SKM-1 treated with dmso at 0.1 percent for 144 hours (cell line): ENCODE measurements at regions not wholly inside any gene's neighbourhood (a gene's known extent, or its start where the extent isn't known, plus 50 kb on each side); places are given as distances from the start of the nearest gene placed in this dataset.

ENCODE experiments used
- DNase-seq: peaks from one replicate; lab custom pipeline; 2025; ENCODE audit not compliant: unreplicated experiment; lab: John Stamatoyannopoulos, UW

- no peak for DNase-seq
Measured at GRCh38 chr17:34712481-34713195, 133.3 kb downstream of the TMEM132E start.

- DNase-seq, result no peak
Measured at GRCh38 chr17:34711646-34712045, 132.3 kb downstream of the TMEM132E start.

GRCh38 chr17:34710226-34710625 is 130.8 kb downstream of the TMEM132E start:
- no peak for DNase-seq

DNA sequence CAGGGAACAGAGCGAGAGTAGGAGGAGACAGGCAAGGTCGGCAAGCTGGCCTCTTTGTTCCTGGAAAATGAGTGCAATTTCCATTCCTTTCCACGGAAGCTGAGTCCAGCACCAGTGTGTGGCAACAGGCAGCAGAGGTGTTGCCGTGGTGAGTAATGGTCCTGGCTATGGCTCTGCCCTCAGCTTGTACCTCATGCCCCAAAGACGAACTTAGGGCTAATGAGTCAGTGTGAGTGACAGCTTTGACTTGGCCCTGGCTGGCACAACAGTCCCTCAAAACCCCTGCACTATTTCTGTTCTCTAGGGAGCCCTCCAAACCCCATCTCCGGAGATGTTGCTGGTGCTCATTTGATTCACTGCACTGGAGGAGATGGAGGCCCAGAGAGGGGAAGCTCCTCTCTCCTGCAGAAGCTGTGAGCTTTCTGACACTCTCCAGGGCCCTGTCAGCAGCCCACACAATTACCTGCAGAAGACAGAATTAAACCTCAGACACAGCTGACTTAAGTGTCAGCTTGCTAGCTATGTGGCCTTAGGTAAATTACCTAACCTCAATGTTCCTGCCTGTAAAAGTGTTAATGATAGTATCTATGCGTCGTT is 129.9 kb downstream of the TMEM132E start:
- no peak for DNase-seq

DNA sequence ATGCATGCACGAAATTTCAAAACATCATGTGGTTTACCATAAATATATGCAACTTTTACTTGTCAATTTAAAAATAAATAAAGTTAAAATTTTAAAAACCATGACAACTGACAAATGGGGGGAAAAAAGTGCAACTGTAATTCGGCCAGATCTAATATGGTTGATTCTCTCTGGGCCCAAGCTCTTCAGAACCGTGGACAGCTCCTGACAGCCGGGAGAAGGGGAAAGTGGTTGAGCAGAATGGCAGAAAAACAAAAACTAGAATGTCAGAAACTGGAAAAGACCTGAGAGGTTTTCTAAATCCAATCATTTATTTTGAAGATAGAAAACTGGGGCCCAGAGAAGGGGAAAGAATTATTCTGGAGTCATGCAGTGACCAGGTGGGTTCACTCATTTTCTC is 126.6 kb downstream of the TMEM132E start:
- DNase-seq, result no peak

GRCh38 chr17:34703533-34703932 is 124.2 kb downstream of the TMEM132E start:
- DNase-seq, result no peak

- DNase-seq, result no peak
Measured at GRCh38 chr17:34699181-34699580, 119.8 kb downstream of the TMEM132E start.

DNA sequence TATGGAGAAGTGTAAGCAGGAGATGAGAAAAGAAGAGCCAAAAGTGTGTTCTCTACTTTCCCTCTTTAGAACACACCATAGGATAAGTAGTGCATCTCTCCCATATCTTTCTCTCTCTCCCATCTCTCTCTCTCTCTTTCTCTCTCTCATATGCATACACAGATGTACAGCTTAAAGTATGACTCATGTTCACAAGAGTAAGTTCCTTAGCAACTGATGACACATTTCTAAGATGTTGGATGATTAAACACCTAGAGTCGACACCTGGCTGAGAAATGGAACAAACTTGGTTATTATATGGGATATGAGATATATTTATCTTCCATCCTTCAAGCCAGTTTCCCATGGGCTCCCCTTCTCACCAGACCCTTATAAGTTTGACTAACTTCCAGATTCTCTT is 113.5 kb downstream of the TMEM132E start:
- DNase-seq, result no peak
